ENCODE measurements at regions not wholly inside any gene's neighbourhood (a gene's known extent, or its start where the extent isn't known, plus 50 kb on each side); places are given as distances from the start of the nearest gene placed in this dataset.

DNA sequence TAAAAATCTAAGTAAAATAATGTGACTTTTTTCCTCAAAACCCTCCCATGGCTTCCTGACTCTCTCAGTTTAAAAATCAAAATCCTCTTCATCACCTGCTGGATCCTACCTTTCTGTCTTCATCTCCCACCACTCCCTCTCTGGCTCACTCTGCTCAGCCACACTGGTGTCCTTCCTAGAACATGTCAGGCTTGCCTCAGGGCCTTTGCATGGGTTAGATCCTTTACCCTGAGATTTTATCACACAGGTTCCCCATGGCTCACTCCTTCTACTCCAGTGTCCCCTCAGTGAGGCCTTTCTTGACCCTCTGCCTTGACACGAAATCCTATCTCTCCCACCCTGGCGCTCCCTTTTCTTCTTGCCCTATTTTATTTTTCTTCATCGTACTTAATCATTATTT is 141.8 kb downstream of the RPL22L1 start:
- CTCF ChIA-PET, result interaction anchor here (1.1 to 2.1 kb wide), 2 partner anchors 9 to 83 kb away, joined by 4 to 7 read pairs; no protein-coding TSS in a partner anchor

More for the DNA sequence above, 141.8 kb downstream of the RPL22L1 start:
- TF ChIP-seq JUN (IDR thresholded peaks at IDR 0.05; ENCODE audit: borderline replicate concordance, insufficient read depth, insufficient read length, low read depth) (no peak), POLR2A (IDR thresholded peaks at IDR 0.05; ENCODE audit: low read depth, low read length) (no peak), FOS (IDR thresholded peaks at IDR 0.05; ENCODE audit: borderline replicate concordance, insufficient read depth, low read length) (no peak), GATA2 (IDR thresholded peaks at IDR 0.05; ENCODE audit: insufficient read depth, insufficient read length, low read depth, low read length) (no peak), EZH2 (IDR thresholded peaks at IDR 0.05; ENCODE audit: borderline replicate concordance, low read depth, low read length, severe bottlenecking) (no peak), POLR2AphosphoS5 (IDR thresholded peaks at IDR 0.05; ENCODE audit: insufficient read depth, low read depth, low read length) (no peak)
- TF ChIP-seq, protein P1, sequence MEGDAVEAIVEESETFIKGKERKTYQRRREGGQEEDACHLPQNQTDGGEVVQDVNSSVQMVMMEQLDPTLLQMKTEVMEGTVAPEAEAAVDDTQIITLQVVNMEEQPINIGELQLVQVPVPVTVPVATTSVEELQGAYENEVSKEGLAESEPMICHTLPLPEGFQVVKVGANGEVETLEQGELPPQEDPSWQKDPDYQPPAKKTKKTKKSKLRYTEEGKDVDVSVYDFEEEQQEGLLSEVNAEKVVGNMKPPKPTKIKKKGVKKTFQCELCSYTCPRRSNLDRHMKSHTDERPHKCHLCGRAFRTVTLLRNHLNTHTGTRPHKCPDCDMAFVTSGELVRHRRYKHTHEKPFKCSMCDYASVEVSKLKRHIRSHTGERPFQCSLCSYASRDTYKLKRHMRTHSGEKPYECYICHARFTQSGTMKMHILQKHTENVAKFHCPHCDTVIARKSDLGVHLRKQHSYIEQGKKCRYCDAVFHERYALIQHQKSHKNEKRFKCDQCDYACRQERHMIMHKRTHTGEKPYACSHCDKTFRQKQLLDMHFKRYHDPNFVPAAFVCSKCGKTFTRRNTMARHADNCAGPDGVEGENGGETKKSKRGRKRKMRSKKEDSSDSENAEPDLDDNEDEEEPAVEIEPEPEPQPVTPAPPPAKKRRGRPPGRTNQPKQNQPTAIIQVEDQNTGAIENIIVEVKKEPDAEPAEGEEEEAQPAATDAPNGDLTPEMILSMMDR (IDR thresholded peaks at IDR 0.05; ENCODE audit: extremely low read depth in 1 of 2, insufficient read depth in 1 of 2, low read depth in 1 of 2, low read length in 2 of 2), result no peak
- TF ChIP-seq, protein P2, sequence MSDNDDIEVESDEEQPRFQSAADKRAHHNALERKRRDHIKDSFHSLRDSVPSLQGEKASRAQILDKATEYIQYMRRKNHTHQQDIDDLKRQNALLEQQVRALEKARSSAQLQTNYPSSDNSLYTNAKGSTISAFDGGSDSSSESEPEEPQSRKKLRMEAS (IDR thresholded peaks at IDR 0.05; ENCODE audit: insufficient read depth, insufficient read length), result no peak
- no peak overlapping the region for H3K4me3 ChIP-seq (replicated peaks in 1 of 3; ENCODE audit: insufficient read depth in 1 of 3, low read depth in 1 of 3, low read length in 3 of 3)
- H3K36me3 ChIP-seq (ENCODE audit: control insufficient read depth in 2 of 2, extremely low read depth in 1 of 2, insufficient read depth in 2 of 2, low read length in 2 of 2), result no peaks in the 10 kb centered on the region
- H3K9me1 ChIP-seq (replicated peaks; ENCODE audit: control insufficient read depth, extremely low read depth, insufficient read depth, low read length), result no peaks in the 10 kb centered on the region
- H3K4me1 ChIP-seq (ENCODE audit: control insufficient read depth, extremely low read depth, insufficient read depth, low read length), result peaks cover 22% of the 10 kb centered on the region
- FAIRE-seq (no peak), DNase-seq (ENCODE audit: low read depth, low spot score) (no peak)
- dilution Hi-C loops (cut with MboI; ENCODE audit: extremely low pct_ligation_motif_present, low sequenced_read_pairs), result no loop called here
- no peak overlapping the region for H3K4me2 ChIP-seq (ENCODE audit: insufficient read depth, low read length)
- no peaks in the 10 kb centered on the region for H3K27me3 ChIP-seq (ENCODE audit: control insufficient read depth in 2 of 2, insufficient read depth in 2 of 2, low read length in 2 of 2)
- H3K9ac ChIP-seq (replicated peaks; ENCODE audit: extremely low read depth, insufficient read depth, low read length), result no peak overlapping the region
- BruUV-seq (replicated peaks), result no TSS peak
- POLR2A ChIA-PET, result no interaction called here
- intact Hi-C loops (cut with micrococcal nuclease), result no loop called here
- H4K20me1 ChIP-seq (replicated peaks; ENCODE audit: control insufficient read depth, extremely low read depth, insufficient read depth, low read length), result no peaks in the 10 kb centered on the region
- no peak overlapping the region for H2AFZ ChIP-seq (ENCODE audit: low read depth, low read length)
- H3K27ac ChIP-seq (ENCODE audit: insufficient read depth, low read depth, low read length), result no peak overlapping the region
- H3K9me3 ChIP-seq (replicated peaks; ENCODE audit: control insufficient read depth, insufficient read depth, low read length), result no peaks in the 10 kb centered on the region
- no peaks in the 10 kb centered on the region for H3K79me2 ChIP-seq (ENCODE audit: control insufficient read depth, insufficient read depth, low read length)
